CD14-positive monocyte (primary cell): ENCODE measurements at regions not wholly inside any gene's neighbourhood (a gene's known extent, or its start where the extent isn't known, plus 50 kb on each side); places are given as distances from the start of the nearest gene placed in this dataset.
"Not testable (repeated sequence)": the region's sequence is repeated elsewhere in the genome, so short reads cannot be mapped to it uniquely, and the experiment has no call there.

Experiments used
- DNase-seq, 3 donors: peaks; one replicate each; pipeline ENCODE4 v3.0.0-alpha.2; 2011 to 2022
- H2AFZ ChIP-seq: 2 replicates; pipeline ENCODE4 v1.6.0; 2012; ENCODE audit warnings: mild to moderate bottlenecking, low read depth, low read length, inconsistent platforms; ENCODE audit not compliant: insufficient read depth, poor library complexity, severe bottlenecking
- H3K27ac ChIP-seq, 2 donors: 1 replicate in 1 of 2; 2 replicates in 1 of 2; pipeline ENCODE4 v1.5.1; 2012 to 2013; ENCODE audit warnings: low read length in 2 of 2, control low read depth in 1 of 2, inconsistent platforms in 1 of 2, low read depth in 1 of 2, mild to moderate bottlenecking in 1 of 2
- H3K27me3 ChIP-seq, 2 donors: one replicate each; pipeline versions ENCODE4 v1.6.0 to v1.6.1; 2011 to 2013; ENCODE audit warnings: low read length in 2 of 2; ENCODE audit not compliant: control insufficient read depth in 2 of 2, insufficient read depth in 2 of 2
- H3K36me3 ChIP-seq, 2 donors: replicated peaks in 1 of 2; 1 replicate in 1 of 2; 2 replicates in 1 of 2; pipeline versions ENCODE4 v1.5.1 to v1.6.1; 2012 to 2013; ENCODE audit warnings: low read length in 2 of 2, control low read depth in 1 of 2, inconsistent platforms in 1 of 2, mild to moderate bottlenecking in 1 of 2; ENCODE audit not compliant: insufficient read depth in 2 of 2, control insufficient read depth in 1 of 2
- H3K4me1 ChIP-seq, 2 donors: 1 replicate in 1 of 2; 2 replicates in 1 of 2; pipeline versions ENCODE4 v1.5.1 to v1.6.1; 2012 to 2013; ENCODE audit warnings: low read length in 2 of 2, control low read depth in 1 of 2, inconsistent platforms in 1 of 2, mild to moderate bottlenecking in 1 of 2, moderate library complexity in 1 of 2; ENCODE audit not compliant: insufficient read depth in 2 of 2, control insufficient read depth in 1 of 2
- H3K4me2 ChIP-seq: replicated peaks from 2 replicates; pipeline ENCODE3; 2012; ENCODE audit warnings: low read length, moderate library complexity, mild to moderate bottlenecking; ENCODE audit not compliant: poor library complexity, severe bottlenecking; ENCODE audit errors: extremely low read depth
- H3K4me3 ChIP-seq, 3 experiments: fragments of 200-600 bp in 1 of 3; sonication (generic) in 1 of 3; replicated peaks in 1 of 3; 1 replicate in 2 of 3; 2 replicates in 1 of 3; pipeline ENCODE4 v1.5.1; 2011 to 2013; ENCODE audit warnings: low read length in 3 of 3, mild to moderate bottlenecking in 3 of 3, control low read depth in 2 of 3, low read depth in 2 of 3, inconsistent platforms in 1 of 3, moderate library complexity in 1 of 3
- H3K79me2 ChIP-seq: 2 replicates; pipeline ENCODE4 v1.6.0; 2012; ENCODE audit warnings: mild to moderate bottlenecking, control low read depth, inconsistent platforms, low read length, moderate library complexity; ENCODE audit not compliant: insufficient read depth
- H3K9ac ChIP-seq: 2 replicates; pipeline ENCODE4 v1.6.0; 2017; ENCODE audit warnings: low read length, mild to moderate bottlenecking; ENCODE audit not compliant: insufficient read depth, poor library complexity, severe bottlenecking
- H3K9me3 ChIP-seq, 2 donors: replicated peaks in 1 of 2; 1 replicate in 1 of 2; 2 replicates in 1 of 2; pipeline versions ENCODE4 v1.5.1 to v1.6.1; 2012 to 2013; ENCODE audit warnings: low read length in 2 of 2, control low read depth in 1 of 2; ENCODE audit not compliant: control insufficient read depth in 1 of 2, insufficient read depth in 1 of 2
- H4K20me1 ChIP-seq: 2 replicates; pipeline ENCODE4 v1.6.0; 2012; ENCODE audit warnings: mild to moderate bottlenecking, low read length, control low read depth, moderate library complexity; ENCODE audit not compliant: insufficient read depth
- H3K27ac Mint-ChIP-seq, 7 donors: one replicate each; pipeline ENCODE4 v1.8.0; 2020; ENCODE audit warnings: mild to moderate bottlenecking in 7 of 7, mixed read lengths in 7 of 7, moderate library complexity in 6 of 7, inconsistent platforms in 2 of 7
- H3K27me3 Mint-ChIP-seq, 3 donors: one replicate each; pipeline ENCODE4 v1.8.0; 2021 to 2022; ENCODE audit warnings: low read depth in 3 of 3, mild to moderate bottlenecking in 3 of 3, mixed read lengths in 3 of 3, moderate library complexity in 3 of 3, inconsistent platforms in 1 of 3
- H3K36me3 Mint-ChIP-seq, 2 donors: one replicate each; pipeline ENCODE4 v1.8.0; 2020; ENCODE audit warnings: mixed read lengths in 2 of 2, inconsistent platforms in 1 of 2, mild to moderate bottlenecking in 1 of 2
- H3K4me1 Mint-ChIP-seq: one replicate; pipeline ENCODE4 v1.8.0; 2020; ENCODE audit warnings: mild to moderate bottlenecking, mixed read lengths
- H3K4me3 Mint-ChIP-seq, 2 donors: one replicate each; pipeline ENCODE4 v1.8.0; 2020; ENCODE audit warnings: mild to moderate bottlenecking in 2 of 2, mixed read lengths in 2 of 2, moderate library complexity in 1 of 2
- H3K9me3 Mint-ChIP-seq, 7 donors: one replicate each; pipeline ENCODE4 v1.8.0; 2020 to 2022; ENCODE audit warnings: mixed read lengths in 7 of 7, mild to moderate bottlenecking in 6 of 7, moderate library complexity in 6 of 7, inconsistent platforms in 2 of 7
- CTCF ChIP-seq: fragments of 200-600 bp; IDR thresholded peaks from one replicate; pipeline ENCODE4 v1.8.0; 2022; ENCODE audit warnings: antibody characterized with exemption, mild to moderate bottlenecking
- WGBS: methylation state at CpG from one replicate; pipeline ENCODE4 v1.1.5; 2013; ENCODE audit warnings: missing lambda C conversion rate; ENCODE audit not compliant: insufficient coverage; 5-methylcytosine and 5-hydroxymethylcytosine counted together
- intact Hi-C, 2 donors: fragments of 100-400 bp; cut with micrococcal nuclease; formaldehyde crosslinking; loops; one replicate each; pipeline versions ENCODE4 v1.15.0 to v1.15.1; 2023

- H3K4me3 ChIP-seq, result no peak overlapping the region
- Mint-ChIP-seq H3K9me3 (peaks cover 0 to 5% (median 2%) of the 10 kb centered on the region in 7 donors), H3K36me3 (no peaks in the 10 kb centered on the region), H3K4me1 (no peaks in the 10 kb centered on the region), H3K4me3 (no peak overlapping the region), H3K27me3 (no peaks in the 10 kb centered on the region), H3K27ac (no peak overlapping the region)
- H3K9me3 ChIP-seq, result peaks cover 0 to 4% of the 10 kb centered on the region in 2 donors
- no peaks in the 10 kb centered on the region for H3K36me3 ChIP-seq
- intact Hi-C loops, result no loop called here
- no peaks in the 10 kb centered on the region for H3K27me3 ChIP-seq
- no peaks in the 10 kb centered on the region for H3K4me1 ChIP-seq
- no peak overlapping the region for H3K4me2 ChIP-seq
- no peaks in the 10 kb centered on the region for H3K79me2 ChIP-seq
- H4K20me1 ChIP-seq, result no peaks in the 10 kb centered on the region
- DNase-seq, result no peak
- H3K27ac ChIP-seq, result no peak overlapping the region
- no peak overlapping the region for H2AFZ ChIP-seq
- TF ChIP-seq CTCF, result no peak
- H3K9ac ChIP-seq, result no peak overlapping the region
Measured at GRCh38 chrX:125248931-125249330, 70.7 kb upstream of the TEX13C start.

- H3K27me3 Mint-ChIP-seq, H3K4me3 ChIP-seq, H3K27ac ChIP-seq, H3K9me3 ChIP-seq, H3K4me2 ChIP-seq, H3K27ac Mint-ChIP-seq, H3K36me3 ChIP-seq, H3K36me3 Mint-ChIP-seq, DNase-seq, H2AFZ ChIP-seq, H3K9ac ChIP-seq, H3K79me2 ChIP-seq, H3K27me3 ChIP-seq, H3K9me3 Mint-ChIP-seq, H3K4me1 Mint-ChIP-seq, intact Hi-C loops, H4K20me1 ChIP-seq, H3K4me3 Mint-ChIP-seq: not testable (repeated sequence)
- H3K4me1 ChIP-seq, result peaks cover 7 to 13% of the 10 kb centered on the region in 2 donors
- 97% methylated on average over 11 of the region's 20 CpGs for WGBS
Measured at GRCh38 chrX:125255759-125256158, 63.9 kb upstream of the TEX13C start.
